H1 (cell line): ENCODE measurements at regions not wholly inside any gene's neighbourhood (a gene's known extent, or its start where the extent isn't known, plus 50 kb on each side); places are given as distances from the start of the nearest gene placed in this dataset.

Source experiments
- ATF2 ChIP-seq: IDR thresholded peaks from 2 replicates; pipeline ENCODE4 v1.6.1; 2012; ENCODE audit warnings: low read length, inconsistent platforms
- BACH1 ChIP-seq: IDR thresholded peaks from 2 replicates; pipeline ENCODE4 v1.6.1; 2012; ENCODE audit warnings: low read length, improper control_type of control experiment
- BRCA1 ChIP-seq: IDR thresholded peaks from 2 replicates; pipeline ENCODE4 v1.6.1; 2012; ENCODE audit warnings: low read depth, low read length, improper control_type of control experiment
- CBX5 ChIP-seq: fragments of 300-800, 300-1000 bp; sonication (generic); IDR thresholded peaks from 2 replicates; pipeline ENCODE4 v1.7.1; 2016; ENCODE audit warnings: antibody characterized with exemption, low read length, low read depth
- CHD1 ChIP-seq: IDR thresholded peaks from 2 replicates; pipeline ENCODE4 v1.6.1; 2012; ENCODE audit warnings: low read depth, low read length, improper control_type of control experiment
- CHD2 ChIP-seq: IDR thresholded peaks from 2 replicates; pipeline ENCODE4 v1.6.1; 2012; ENCODE audit warnings: low read length, improper control_type of control experiment
- CREB1 ChIP-seq: IDR thresholded peaks from 2 replicates; pipeline ENCODE4 v1.6.1; 2012; ENCODE audit warnings: inconsistent platforms
- CTCF ChIP-seq, 3 experiments: IDR thresholded peaks; 1 replicate in 2 of 3; 2 replicates in 1 of 3; pipeline versions ENCODE4 v1.5.1 to v1.6.1; 2011; ENCODE audit warnings: low read length in 3 of 3, mild to moderate bottlenecking in 3 of 3, inconsistent platforms in 2 of 3, low read depth in 1 of 3, moderate library complexity in 1 of 3; ENCODE audit not compliant: insufficient read depth in 1 of 3; ENCODE audit errors: control extremely low read depth in 1 of 3
- NRF1 ChIP-seq: IDR thresholded peaks from 2 replicates; pipeline ENCODE4 v1.6.1; 2011; ENCODE audit warnings: mild to moderate bottlenecking, low read depth, low read length, improper control_type of control experiment
- POLR2A ChIP-seq, 2 experiments: IDR thresholded peaks; 1 replicate in 1 of 2; 2 replicates in 1 of 2; pipeline ENCODE4 v1.6.1; 2011; ENCODE audit warnings: low read depth in 2 of 2, low read length in 2 of 2, mild to moderate bottlenecking in 2 of 2; ENCODE audit errors: control extremely low read depth in 1 of 2
- POLR2AphosphoS5 ChIP-seq: IDR thresholded peaks from 2 replicates; pipeline ENCODE4 v1.6.1; 2011; ENCODE audit warnings: low read depth, low read length
- TAF7 ChIP-seq: optimal IDR thresholded peaks from 2 replicates; pipeline ENCODE3; 2011; ENCODE audit warnings: low read depth, mild to moderate bottlenecking, inconsistent platforms, low read length, moderate library complexity, borderline replicate concordance
- TF ChIP-seq, protein P1 (sequence below): IDR thresholded peaks from 2 replicates; pipeline ENCODE4 v1.6.1; 2012; ENCODE audit warnings: inconsistent platforms

DNA sequence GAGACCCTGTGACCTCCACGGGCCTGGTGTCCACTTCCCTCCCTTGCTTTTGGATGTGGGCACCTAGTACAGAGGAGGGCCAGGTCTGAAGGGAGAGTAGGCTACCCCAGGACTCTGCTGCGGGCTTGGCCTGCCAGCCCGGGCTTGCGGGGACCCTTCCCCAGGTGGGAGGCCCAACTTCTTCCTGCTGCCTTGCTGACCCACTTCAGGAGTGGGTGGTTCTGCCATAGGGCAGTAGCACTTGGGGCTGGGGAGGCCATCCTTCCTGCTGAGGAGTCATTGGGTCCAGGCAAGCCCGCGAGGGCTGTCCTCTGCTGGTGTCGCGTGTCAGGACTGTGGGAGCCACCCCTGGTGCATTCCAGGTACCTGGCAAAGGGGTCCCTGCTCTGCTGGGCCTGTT, 1250.0 kb downstream of the BRD1 start:
- no peak for TF ChIP-seq CREB1
- TF ChIP-seq CTCF (IDR thresholded peaks at IDR 0.05; ENCODE audit: control extremely low read depth in 1 of 3, insufficient read depth in 1 of 3, low read depth in 1 of 3, low read length in 3 of 3), result no peak
- TF ChIP-seq POLR2AphosphoS5, result no peak
- TF ChIP-seq, protein P1, sequence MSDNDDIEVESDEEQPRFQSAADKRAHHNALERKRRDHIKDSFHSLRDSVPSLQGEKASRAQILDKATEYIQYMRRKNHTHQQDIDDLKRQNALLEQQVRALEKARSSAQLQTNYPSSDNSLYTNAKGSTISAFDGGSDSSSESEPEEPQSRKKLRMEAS, result no peak
- no peak for TF ChIP-seq NRF1
- TF ChIP-seq POLR2A (IDR thresholded peaks at IDR 0.05; ENCODE audit: control extremely low read depth in 1 of 2, low read depth in 2 of 2, low read length in 2 of 2), result no peak
- no peak for TF ChIP-seq BRCA1
- TF ChIP-seq CHD2, result no peak
- no peak for TF ChIP-seq CBX5
- no peak for TF ChIP-seq TAF7
- no peak for TF ChIP-seq BACH1
- TF ChIP-seq ATF2, result no peak
- TF ChIP-seq CHD1, result no peak
